ENCODE measurements at regions not wholly inside any gene's neighbourhood (a gene's known extent, or its start where the extent isn't known, plus 50 kb on each side); places are given as distances from the start of the nearest gene placed in this dataset.

GRCh38 chrX:56499372-56499771, 64.1 kb upstream of the UBQLN2 start:
- no peak overlapping the region for H2BK120ac ChIP-seq (ENCODE audit: low read depth, low read length)
- DNase-seq = no peak

DNA sequence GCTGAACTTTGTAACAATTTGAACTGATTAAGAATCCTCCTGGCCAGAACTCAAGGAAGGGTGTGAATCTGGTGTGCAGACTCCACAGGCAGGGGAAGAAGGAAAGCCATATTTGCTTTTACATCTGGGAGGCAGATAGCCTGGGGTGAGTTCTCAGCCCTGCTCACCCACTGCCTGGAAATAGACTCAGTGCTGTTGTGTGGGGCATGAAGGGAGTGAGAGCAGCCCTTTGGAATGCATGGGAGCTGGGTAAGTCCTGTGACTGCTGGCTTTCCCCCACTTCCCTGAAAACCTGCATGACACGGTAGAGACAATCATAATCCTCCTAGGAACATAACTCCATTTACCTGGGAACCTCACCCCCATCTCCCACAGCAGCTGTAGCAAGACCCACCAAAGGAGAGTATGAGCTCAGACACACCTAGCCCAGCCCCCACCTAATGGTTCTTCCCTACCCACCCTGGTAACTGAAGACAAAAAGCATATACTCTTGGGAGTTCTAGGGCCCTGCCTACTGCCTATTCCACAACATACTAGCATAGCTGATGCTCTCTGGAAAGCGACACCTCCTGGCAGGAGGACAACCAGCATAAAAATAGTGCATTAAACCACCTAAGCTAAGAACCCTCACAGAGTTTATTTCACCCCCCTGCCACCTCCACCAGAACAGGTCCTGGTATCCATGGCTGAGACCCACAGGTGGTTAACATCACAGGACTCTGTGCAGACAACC, 59.3 kb upstream of the UBQLN2 start:
- Histone ChIP-seq H3K4me3 (ENCODE audit: low read length) (no peak overlapping the region), H4K8ac (ENCODE audit: low read depth, low read length) (no peak overlapping the region), H2BK15ac (replicated peaks; ENCODE audit: low read depth) (no peak overlapping the region), H3K4me2 (ENCODE audit: low read length) (no peak overlapping the region), H3K36me3 (ENCODE audit: control insufficient read depth, insufficient read depth, low read length) (no peaks in the 10 kb centered on the region), H4K5ac (ENCODE audit: low read length) (no peak overlapping the region), H3K4ac (ENCODE audit: low read depth, low read length) (no peak overlapping the region), H2AK5ac (ENCODE audit: low read length) (no peak overlapping the region), H3K27me3 (ENCODE audit: insufficient read depth, low read length, poor library complexity) (no peaks in the 10 kb centered on the region), H2BK120ac (ENCODE audit: low read depth, low read length) (no peak overlapping the region), H3K79me2 (ENCODE audit: control insufficient read depth, insufficient read depth, low read length) (no peaks in the 10 kb centered on the region), H3K9ac (ENCODE audit: low read length) (no peak overlapping the region), H3K79me1 (ENCODE audit: low read length) (no peaks in the 10 kb centered on the region), H3K18ac (ENCODE audit: low read length) (no peak overlapping the region), H3K56ac (ENCODE audit: low read length) (no peak overlapping the region), H3K23ac (ENCODE audit: low read length) (no peak overlapping the region), H3K27ac (ENCODE audit: low read depth, low read length) (no peak overlapping the region), H3K4me1 (ENCODE audit: control insufficient read depth, low read depth, low read length) (no peaks in the 10 kb centered on the region), H2BK5ac (ENCODE audit: low read length) (no peak overlapping the region)
- no CpG with 5 or more reads among the region's 2 CpGs for WGBS (ENCODE audit: extremely low coverage, insufficient coverage, low lambda C conversion rate)
- DNase-seq = peak; percentile 23

More at GRCh38 chrX:56499372-56499771, 64.1 kb upstream of the UBQLN2 start:
- Histone ChIP-seq H3K4me1 (ENCODE audit: control insufficient read depth, low read depth, low read length) (no peaks in the 10 kb centered on the region), H3K27ac (ENCODE audit: low read depth, low read length) (no peak overlapping the region), H3K27me3 (ENCODE audit: insufficient read depth, low read length, poor library complexity) (no peaks in the 10 kb centered on the region), H3K23ac (ENCODE audit: low read length) (no peak overlapping the region), H2AK5ac (ENCODE audit: low read length) (no peak overlapping the region), H2BK15ac (replicated peaks; ENCODE audit: low read depth) (no peak overlapping the region), H3K4me2 (ENCODE audit: low read length) (no peak overlapping the region), H3K79me1 (ENCODE audit: low read length) (no peaks in the 10 kb centered on the region), H3K36me3 (ENCODE audit: control insufficient read depth, insufficient read depth, low read length) (no peaks in the 10 kb centered on the region), H3K79me2 (ENCODE audit: control insufficient read depth, insufficient read depth, low read length) (no peaks in the 10 kb centered on the region), H4K8ac (ENCODE audit: low read depth, low read length) (no peak overlapping the region), H3K9ac (ENCODE audit: low read length) (no peak overlapping the region), H4K5ac (ENCODE audit: low read length) (no peak overlapping the region), H3K18ac (ENCODE audit: low read length) (no peak overlapping the region), H3K4ac (ENCODE audit: low read depth, low read length) (no peak overlapping the region), H3K4me3 (ENCODE audit: low read length) (no peak overlapping the region), H2BK5ac (ENCODE audit: low read length) (no peak overlapping the region), H3K56ac (ENCODE audit: low read length) (no peak overlapping the region)
- no CpG with 5 or more reads among the region's 3 CpGs for WGBS (ENCODE audit: extremely low coverage, insufficient coverage, low lambda C conversion rate)

GRCh38 chrX:56505866-56506265, 57.6 kb upstream of the UBQLN2 start:
- H2BK15ac ChIP-seq (replicated peaks; ENCODE audit: low read depth) = no peak overlapping the region
- H3K18ac ChIP-seq (ENCODE audit: low read length) = no peak overlapping the region
- no peak overlapping the region for H2AK5ac ChIP-seq (ENCODE audit: low read length)
- no peak overlapping the region for H3K56ac ChIP-seq (ENCODE audit: low read length)
- no peak for DNase-seq
- H2BK120ac ChIP-seq (ENCODE audit: low read depth, low read length) = no peak overlapping the region
- H4K5ac ChIP-seq (ENCODE audit: low read length) = no peak overlapping the region
- H3K4me2 ChIP-seq (ENCODE audit: low read length) = no peak overlapping the region
- no peaks in the 10 kb centered on the region for H3K27me3 ChIP-seq (ENCODE audit: insufficient read depth, low read length, poor library complexity)
- H2BK5ac ChIP-seq (ENCODE audit: low read length) = no peak overlapping the region
- no peaks in the 10 kb centered on the region for H3K79me1 ChIP-seq (ENCODE audit: low read length)
- no peaks in the 10 kb centered on the region for H3K79me2 ChIP-seq (ENCODE audit: control insufficient read depth, insufficient read depth, low read length)
- WGBS (ENCODE audit: extremely low coverage, insufficient coverage, low lambda C conversion rate) = no CpG with 5 or more reads among the region's 4 CpGs
- no peak overlapping the region for H4K8ac ChIP-seq (ENCODE audit: low read depth, low read length)
- no peaks in the 10 kb centered on the region for H3K36me3 ChIP-seq (ENCODE audit: control insufficient read depth, insufficient read depth, low read length)
- H3K27ac ChIP-seq (ENCODE audit: low read depth, low read length) = no peak overlapping the region
- H3K4me3 ChIP-seq (ENCODE audit: low read length) = no peak overlapping the region
- H3K4me1 ChIP-seq (ENCODE audit: control insufficient read depth, low read depth, low read length) = no peaks in the 10 kb centered on the region
- H3K23ac ChIP-seq (ENCODE audit: low read length) = no peak overlapping the region
- no peak overlapping the region for H3K9ac ChIP-seq (ENCODE audit: low read length)
- H3K4ac ChIP-seq (ENCODE audit: low read depth, low read length) = no peak overlapping the region
